ENCODE measurements at regions not wholly inside any gene's neighbourhood (a gene's known extent, or its start where the extent isn't known, plus 50 kb on each side); places are given as distances from the start of the nearest gene placed in this dataset.
A peak's percentile ranks its signal among the peaks of the same experiment; 100 is the strongest.

GRCh38 chr2:136062066-136062837, 55.7 kb downstream of the CXCR4 start:
- DNase-seq: no peak

GRCh38 chr2:136060416-136060815, 57.5 kb downstream of the CXCR4 start:
- peak; percentile 19 for DNase-seq

- DNase-seq: no peak
Measured at GRCh38 chr2:136059036-136059472, 58.9 kb downstream of the CXCR4 start.

GRCh38 chr2:136058262-136058661, 59.7 kb downstream of the CXCR4 start:
- DNase-seq: no peak

GRCh38 chr2:136057802-136058140, 60.2 kb downstream of the CXCR4 start:
- no peak for DNase-seq

GRCh38 chr2:136057023-136057801, 60.7 kb downstream of the CXCR4 start:
- DNase-seq: no peak

- DNase-seq: no peak
Measured at GRCh38 chr2:136055929-136056688, 61.8 kb downstream of the CXCR4 start.

- no peak for DNase-seq
Measured at GRCh38 chr2:136054856-136055255, 63.1 kb downstream of the CXCR4 start.

GRCh38 chr2:136052369-136053362, 65.3 kb downstream of the CXCR4 start:
- DNase-seq: no peak

- no peak for DNase-seq
Measured at GRCh38 chr2:136051725-136052048, 66.3 kb upstream of the DARS1 start.

GRCh38 chr2:136051001-136051724, 65.7 kb upstream of the DARS1 start:
- no peak for DNase-seq

GRCh38 chr2:136049991-136050920, 64.8 kb upstream of the DARS1 start:
- no peak for DNase-seq

GRCh38 chr2:136049011-136049742, 63.8 kb upstream of the DARS1 start:
- no peak for DNase-seq

GRCh38 chr2:136045835-136046570, 60.6 kb upstream of the DARS1 start:
- DNase-seq: no peak

- no peak for DNase-seq
Measured at GRCh38 chr2:136045344-136045743, 59.9 kb upstream of the DARS1 start.
